Stimulated activated CD4-positive, alpha-beta T cell treated with anti-CD3 and anti-CD28 coated beads, Interleukin-4, amount 100 ng/mL, for 48 hours (primary cell): ENCODE measurements at regions not wholly inside any gene's neighbourhood (a gene's known extent, or its start where the extent isn't known, plus 50 kb on each side); places are given as distances from the start of the nearest gene placed in this dataset.
"Not testable (repeated sequence)": the region's sequence is repeated elsewhere in the genome, so short reads cannot be mapped to it uniquely, and the experiment has no call there.

Experiments used
- DNase-seq, 2 donors: peaks; one replicate each; pipeline ENCODE4 v3.0.0-alpha.2; 2020; ENCODE audit warnings: low read depth in 2 of 2

DNA sequence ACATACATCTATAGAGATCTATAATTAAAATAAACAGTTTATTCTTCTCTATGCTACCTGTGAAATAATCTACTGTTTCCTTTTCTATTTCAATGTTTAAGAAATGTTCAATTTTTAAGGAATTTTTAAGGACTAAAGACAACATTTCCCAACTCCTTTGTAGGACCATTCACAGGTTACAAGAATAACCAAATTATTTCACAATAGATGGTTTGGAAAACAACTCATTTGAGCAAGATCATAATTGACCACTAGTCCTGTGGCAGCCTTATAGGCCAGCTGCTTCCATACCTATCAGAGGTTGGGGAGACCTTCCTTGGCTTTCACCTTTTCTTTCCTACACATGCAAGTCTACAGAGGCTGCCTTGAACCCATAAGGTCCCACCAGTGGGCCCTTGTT, 193.7 kb downstream of the TTC39B start:
- DNase-seq, result no peak

DNA sequence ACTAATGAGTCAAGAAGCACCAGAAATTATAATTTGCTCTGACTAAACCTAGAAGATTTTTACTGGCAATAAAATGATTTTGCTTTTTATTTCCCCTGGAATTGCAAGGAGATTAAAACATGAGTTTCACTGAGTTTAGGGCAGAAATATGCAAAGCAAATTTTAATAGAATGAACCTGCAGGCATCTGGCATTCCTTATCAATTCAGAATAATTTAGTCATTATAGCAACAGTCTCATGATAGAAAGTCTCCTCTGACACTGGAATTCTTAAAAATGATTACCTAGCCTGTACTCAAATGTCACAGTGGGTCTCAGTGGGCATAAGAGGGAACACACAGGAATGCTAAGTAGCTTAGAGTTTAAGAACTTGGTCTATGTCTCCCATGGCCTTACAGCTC, 195.9 kb downstream of the TTC39B start:
- DNase-seq, result no peak

DNA sequence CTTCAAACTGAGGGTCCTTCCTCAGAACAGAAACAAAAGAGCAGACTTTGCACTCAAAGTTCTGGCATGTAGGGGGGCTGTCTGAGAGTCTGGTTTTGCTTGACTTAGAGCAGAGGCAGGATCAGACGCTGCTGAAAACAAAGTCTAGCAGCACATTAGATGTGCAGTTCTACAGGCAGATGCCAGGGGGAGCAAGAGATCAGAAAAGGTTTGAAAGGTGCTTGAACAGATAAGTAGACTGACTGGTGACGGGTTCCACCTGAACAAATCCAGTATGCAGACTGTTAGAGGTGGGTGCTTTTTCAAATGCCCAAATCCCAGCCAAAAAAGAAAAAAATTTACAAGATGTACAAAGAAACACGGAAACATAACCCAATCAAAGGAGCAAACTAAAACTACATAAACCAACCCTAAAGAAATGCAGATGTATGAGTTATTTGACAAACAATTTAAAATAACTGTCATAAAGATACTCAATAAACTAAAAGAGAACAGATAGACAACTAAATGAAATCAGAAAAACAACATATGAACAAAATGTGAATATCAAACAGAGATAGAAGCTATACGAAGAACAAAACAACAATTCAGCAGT, 194.7 kb upstream of the FREM1 start:
- DNase-seq, result peak; percentile 4 to 13

DNA sequence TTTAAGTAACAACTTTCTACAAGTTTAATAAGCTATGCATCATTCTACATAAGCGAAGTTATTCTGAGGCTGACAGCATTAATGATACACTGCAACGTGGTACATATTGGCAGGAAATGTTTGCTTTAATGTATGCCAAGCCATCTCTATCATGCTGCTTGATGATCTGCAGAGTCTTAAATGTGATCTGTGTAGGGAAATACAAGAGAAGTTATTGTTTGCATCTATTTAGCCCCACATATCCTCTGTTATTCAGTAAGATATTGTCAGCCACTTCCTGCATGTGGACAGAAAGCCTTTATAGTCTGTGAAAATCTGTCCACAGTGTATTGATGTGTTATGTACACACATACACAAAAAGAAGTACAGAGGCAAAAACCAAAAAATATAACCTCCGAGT, 193.1 kb upstream of the FREM1 start:
- no peak for DNase-seq

DNA sequence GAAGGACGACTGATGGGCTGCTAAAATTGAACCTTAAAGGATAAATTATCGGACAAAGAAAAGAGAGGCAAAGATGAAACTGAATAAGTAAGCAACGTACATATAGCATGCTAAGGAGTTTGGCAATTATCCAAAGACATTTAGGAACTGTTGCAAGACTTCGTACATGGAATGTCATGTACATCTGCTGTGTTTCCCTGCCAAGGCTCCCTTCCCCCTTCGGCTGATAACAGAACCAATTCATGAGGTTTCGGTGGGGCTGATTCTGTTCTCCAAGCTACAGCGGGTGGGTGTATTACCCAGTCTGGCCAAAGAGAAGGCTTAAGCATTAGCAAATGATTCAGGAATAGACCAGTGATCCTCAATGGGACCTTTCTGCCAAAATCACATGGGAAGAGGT, 190.9 kb upstream of the FREM1 start:
- DNase-seq, result no peak

DNA sequence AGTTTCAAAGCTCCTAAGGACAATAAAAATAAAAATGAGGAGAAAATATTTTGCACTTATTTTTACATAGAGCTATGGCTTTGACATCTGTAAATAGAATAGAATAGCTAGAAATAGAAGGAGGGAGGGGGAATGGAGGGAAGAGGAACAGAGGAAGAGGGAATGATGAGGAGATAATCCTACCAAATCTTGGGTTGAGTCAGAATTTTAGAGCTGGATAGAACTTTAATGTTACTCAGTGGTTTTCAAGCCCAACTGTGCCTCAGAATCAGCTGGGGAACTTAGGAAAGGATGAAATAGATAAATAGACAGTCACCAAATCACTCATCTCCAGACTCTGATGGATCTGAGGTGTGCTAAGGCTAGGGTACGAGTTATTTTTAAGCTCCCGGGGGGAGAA, 190.3 kb upstream of the FREM1 start:
- DNase-seq, result no peak

DNA sequence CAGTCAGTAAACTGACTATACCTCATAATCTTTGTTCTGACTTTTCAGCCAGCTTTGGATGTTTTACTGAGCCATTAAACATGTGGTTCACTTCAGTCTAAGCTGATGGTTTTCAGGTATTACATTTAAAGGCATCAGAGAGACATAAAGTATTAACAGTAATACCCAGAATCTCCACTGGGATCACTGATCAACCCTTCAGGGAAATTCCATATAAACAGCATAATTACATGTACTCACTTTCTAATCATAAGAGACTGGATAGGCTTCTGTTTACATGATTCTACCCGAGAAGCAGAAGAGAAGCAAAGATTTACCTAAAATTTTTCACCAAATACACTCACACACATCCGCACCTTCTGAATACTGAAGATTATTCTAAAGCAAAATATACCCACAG, 186.7 kb upstream of the FREM1 start:
- no peak for DNase-seq

DNA sequence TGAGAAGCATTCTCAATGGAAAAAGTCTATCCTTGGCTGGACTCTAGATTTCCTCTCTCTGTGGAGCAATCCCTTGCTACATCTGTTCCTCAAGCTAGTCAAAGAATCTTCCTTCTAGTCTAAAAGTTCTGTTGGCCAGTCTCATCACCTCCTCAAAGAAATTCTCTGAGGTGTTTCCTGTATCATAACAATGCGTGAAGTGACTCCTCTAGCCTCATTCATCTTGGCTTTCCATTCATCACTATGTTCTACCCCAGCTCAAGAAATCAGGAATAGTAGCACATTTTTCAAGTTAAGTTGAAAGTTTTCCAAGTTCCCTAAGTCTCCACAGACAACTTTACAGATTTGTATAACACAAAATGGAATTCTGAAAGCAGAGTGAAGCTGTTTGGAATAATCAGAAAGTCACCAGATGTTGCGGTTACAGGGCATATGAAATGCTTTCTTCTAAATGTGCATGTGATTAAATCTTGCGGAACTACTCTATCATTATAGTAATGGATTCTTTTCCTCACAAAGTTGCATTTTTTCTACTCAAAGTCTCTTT, 176.6 kb upstream of the FREM1 start:
- no peak for DNase-seq

DNA sequence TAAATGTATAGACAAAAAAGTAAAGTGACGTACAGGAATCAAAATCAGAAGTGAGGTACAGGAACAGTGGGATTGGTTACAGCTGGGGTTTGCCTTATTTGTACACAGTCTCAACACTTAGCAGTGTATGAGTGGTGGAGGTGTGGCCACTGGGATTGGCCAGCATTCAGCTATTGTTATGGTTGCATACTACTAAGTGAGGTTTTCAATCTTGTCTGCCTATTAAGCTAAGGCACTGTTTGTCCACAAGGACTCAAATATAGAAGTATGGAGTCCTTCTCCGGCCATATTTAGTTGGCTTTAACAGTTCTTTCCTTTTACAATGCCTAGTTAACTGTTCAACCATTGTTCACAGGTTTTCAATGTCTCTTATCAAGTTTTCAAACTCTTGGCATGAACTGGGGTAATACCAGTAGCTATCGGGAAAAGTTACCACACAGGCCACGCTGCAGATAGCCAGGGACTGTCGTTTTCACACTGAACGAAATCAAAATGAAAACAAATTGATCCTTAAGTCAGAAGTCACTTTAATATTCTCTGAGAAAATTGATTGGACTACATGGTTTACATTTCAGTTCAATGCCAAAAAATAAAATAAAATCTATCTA, 176.0 kb upstream of the FREM1 start:
- no peak for DNase-seq

DNA sequence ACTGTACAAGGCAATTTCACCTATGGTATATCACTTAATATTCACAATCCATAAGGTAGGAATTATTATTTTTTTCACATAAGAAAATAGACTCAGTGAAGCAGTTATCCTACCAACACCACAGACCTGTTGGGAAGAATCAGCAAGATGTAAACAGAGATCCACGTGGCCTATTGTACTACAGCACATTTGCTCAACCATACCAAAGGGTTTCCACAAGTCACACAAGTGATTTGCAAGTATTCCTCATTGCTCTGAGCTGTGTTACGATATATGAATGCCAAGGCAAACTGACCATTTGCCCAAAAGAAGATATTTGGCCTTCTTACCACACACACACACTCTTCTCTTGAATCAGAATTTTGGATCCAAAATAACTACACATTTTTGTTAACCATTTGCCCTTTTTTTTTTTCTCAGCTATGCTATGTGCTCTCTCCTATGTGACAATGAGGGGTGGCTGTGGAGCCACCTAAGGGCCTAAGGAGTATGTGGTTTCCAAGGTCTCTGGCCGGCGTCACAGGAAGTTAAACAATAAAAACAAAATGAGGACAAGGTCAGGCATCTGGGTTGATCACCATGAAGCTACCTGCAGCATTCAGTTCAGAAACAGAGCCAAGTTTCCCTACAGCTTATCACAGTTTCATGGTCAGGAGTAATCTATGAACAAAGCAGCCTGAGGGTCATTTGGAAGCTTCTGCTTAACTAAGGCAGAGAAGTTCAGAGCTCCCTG, 171.0 kb upstream of the FREM1 start:
- DNase-seq, result no peak

DNA sequence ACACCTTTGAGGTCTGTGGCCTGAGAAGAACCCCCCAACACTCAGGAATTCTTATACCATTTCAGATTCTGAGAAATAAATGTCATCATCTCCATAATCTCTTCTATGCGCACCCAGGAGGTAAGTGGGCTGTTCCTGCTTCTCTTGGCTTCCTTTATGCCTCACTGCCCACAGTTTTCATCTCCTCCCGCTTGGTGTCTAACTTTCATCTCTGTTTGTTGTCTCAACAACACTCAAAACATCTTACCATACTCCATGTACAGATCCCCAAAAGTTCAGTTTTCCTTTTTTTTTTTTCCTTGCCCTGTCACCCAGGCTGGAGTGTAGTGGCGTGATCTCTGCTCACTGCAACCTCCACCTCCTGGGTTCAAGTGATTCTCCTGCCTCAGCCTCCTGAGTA, 170.2 kb upstream of the FREM1 start:
- no peak for DNase-seq

DNA sequence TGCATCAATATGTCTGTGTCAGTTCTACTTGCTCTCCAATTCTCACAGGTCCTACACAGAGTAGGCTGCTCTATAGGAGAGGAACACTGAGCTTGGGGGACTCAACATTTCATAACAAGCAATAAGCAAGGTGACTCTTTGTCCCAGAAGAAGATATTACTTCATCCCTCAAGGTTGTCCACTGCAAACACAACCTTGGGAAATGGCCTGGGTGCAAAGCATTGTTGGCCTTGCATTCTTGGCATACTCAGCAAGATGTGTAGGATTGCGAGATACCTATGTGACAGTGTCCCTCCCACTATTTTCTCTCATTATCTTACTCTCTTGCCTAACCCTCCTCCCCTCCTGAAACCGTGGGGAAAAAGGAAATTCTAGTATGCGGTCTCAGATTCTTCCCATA, 169.8 kb upstream of the FREM1 start:
- DNase-seq, result no peak

DNA sequence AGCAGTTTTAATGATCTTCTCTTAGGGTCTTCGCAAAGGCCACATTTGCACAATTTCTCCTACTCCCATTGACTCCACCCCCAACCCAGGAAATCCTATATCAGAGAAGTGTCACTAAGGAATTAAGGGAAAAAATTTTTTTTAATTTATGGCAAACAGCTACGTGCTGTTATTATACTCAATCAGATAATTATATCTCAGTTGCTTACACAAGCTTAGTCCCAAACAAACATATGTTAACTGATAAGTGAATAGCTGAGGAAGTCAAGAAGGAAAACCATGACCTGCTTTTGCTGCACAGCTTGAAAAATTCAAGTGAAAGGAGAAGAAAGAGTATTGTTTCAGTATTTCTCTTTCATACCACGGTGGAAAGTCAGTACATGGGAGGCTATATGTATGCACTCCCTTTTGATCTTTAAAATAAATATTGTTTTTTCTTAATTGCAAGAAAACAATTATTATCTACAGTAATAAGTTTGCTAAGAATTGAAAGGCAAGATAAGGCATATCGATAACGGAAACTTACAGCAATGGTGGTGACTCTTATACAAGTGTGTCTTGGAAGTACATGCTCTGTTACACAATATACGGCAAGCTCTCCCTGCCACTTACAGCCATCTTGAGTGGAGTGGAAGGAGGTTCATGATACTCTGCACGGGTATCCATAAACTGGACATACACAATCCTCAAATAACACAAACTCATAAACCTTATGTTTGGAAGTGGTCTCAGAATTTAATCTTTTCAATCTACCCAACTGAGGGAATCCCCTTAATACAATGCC, 167.9 kb upstream of the FREM1 start:
- DNase-seq, result no peak

DNA sequence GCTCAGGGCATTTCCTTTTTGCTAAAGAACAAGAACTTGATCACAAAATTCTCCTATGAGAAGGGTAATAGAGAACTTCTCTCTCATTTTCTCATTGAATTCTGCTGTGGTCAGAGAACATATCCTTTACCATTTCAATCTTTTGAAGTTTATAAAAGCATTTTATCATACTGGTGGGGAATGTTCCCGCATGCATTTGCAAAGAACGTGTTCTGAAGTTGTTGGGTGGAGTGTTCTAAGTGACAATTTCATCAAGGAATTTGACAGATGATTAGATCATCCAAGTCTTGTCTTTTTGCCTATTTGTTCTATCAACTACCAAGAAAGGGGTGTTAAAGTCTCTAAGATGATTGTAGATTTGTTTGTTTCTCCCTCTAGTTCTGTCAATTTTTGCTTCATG, 163.4 kb upstream of the FREM1 start:
- DNase-seq, result no peak

DNA sequence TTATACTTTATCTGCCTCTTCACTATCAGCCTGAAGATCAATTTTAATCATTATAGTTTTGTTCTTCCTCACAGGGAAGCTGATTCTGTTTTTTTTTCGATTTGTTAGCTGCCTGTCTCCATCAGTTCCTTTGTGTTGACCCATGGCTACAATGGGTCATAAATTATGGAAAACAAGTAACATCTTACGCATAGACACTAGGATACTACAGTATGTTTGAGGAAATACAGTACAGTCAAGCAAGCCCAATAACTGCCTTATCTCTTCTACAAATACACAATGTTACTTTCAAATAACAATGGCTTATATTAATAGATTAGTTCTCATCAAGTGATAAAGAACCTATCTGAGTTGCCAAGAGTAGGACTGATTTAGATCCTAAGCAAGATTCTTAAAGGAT, 160.5 kb upstream of the FREM1 start:
- no peak for DNase-seq

DNA sequence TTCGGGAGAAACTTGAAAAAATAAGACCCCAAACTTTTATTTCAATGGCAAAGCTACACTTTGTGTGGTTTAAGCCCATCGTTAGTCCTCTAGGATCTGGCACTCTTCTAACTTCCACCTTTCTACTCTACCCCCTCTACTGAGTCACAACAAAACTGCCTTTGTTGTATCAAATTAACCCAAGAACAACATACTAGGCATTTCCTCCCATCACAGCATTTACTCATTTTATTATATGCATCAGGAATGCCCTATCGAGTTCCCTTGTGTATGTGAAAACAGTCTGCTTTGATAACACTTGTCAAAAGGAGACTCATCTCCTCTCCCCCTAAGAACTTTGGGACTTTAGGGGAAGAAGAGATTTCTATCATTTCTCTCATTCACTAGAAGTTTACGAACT, 158.9 kb upstream of the FREM1 start:
- DNase-seq, result no peak

DNA sequence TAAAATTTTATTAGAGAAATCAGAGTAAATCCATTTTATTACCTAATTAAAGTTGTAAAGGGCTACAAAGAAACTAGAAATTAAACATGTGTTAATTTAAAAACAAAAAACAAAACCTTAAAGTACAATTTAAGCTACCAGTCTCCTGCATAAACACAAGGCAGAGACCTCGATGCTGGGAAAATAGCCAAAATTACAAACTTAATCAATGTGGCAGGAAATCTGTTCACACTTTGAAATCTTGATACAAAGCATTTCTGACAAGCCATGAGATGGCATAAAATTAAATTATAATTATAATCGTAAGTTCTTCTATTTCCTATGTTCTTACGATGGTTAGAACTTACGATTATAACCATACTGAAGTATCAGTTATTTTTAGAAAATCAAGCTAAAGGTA, 158.0 kb upstream of the FREM1 start:
- no peak for DNase-seq

DNA sequence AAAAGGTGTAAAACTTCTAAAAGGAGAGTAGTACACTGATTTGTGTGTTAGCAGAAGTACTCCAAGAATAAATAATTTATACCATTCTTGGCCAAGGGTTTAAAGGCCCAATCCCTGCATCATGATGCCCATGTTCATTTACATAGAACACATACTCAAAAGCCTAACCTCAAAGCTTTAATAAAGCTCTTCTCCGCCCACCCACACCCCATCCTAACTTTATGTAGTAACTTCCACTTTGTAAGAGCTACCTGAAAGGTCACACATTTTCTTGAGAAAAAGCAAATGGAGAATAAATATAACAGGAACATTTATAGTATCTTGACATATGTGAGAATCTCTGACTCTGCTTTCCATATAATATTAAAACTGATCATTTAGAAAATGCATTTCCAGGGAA, 148.8 kb upstream of the FREM1 start:
- no peak for DNase-seq

DNA sequence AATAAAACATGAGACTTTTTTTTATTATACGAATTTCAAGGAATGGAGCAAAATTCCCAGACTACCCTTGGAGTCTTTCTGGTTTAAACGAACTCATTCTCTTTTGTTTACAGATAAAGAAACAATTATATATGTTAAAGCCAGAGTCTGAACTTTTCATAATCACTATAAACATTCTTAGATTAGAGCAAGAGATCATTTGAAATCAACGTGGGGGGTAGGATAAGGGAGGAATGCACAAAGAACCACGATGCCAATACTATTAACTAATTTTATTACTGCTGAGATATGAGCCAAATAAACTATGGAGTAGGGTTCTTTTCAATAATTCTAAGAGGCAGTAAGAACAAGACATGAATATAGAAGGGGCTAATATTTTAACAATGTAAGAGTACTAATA, 148.0 kb upstream of the FREM1 start:
- DNase-seq, result no peak

DNA sequence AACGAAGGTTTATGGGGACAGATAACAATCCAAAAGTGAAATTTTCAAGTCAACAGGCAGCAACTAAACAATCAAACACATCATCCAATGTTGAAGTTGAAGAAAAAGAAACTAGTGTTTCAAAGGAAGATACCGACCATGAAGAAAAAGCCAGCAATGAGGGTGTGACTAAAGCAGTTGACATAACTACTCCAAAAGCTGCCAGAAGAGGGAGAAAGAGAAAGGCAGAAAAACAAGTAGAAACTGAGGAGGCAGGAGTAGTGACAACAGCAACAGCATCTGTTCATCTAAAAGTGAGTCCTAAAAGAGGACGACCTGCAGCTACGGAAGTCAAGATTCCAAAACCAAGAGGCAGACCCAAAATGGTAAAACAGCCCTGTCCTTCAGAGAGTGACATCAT, 145.1 kb upstream of the FREM1 start:
- not testable (repeated sequence) for DNase-seq

DNA sequence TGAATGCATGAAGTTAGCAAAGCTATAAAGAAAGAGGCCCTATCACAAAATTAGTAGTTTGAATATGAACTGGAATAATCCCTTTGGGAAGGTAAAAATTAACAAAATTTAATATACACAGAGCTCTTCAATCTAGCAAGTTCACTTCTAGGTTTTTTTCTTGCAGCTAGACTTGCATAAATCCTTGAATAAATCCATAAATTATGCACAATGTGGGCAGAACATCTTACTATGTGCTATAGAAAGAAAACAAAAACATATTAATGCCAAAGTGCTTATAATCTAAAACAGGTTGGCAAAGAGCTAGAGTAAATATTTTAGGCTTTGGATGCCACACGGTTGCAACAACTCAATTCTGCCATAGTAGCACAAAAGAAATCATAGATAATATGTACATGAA, 138.5 kb upstream of the FREM1 start:
- DNase-seq, result no peak

DNA sequence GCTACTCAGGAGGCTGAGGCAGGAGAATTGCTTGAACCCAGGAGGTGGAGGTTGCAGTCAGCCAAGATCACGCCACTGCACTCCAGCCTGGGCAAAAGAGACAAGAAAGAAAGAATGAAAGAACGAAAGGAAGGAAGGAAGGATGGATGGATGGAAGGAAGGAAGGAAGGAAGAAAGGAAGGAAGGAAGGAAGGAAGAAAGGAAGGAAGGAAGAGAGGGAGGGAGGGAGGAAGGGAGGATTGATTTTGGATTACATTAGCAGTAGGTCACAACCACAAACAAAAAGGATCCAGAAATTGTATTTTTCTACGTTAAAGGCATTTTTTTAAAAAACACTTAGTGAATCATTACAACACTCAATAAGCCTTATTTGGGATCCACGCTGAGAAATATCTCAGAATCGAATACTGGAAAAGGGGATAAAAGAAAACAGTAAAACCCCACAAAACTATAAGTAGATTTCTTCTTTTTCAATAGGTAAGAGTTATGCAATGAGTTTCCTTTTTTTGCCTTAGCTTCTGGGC, 136.9 kb upstream of the FREM1 start:
- no peak for DNase-seq
